Sigmoid colon (tissue), 6 donors: ENCODE measurements at regions not wholly inside any gene's neighbourhood (a gene's known extent, or its start where the extent isn't known, plus 50 kb on each side); places are given as distances from the start of the nearest gene placed in this dataset.
A peak's percentile ranks its signal among the peaks of the same experiment; 100 is the strongest.

Experiments used
- DNase-seq: peaks from one replicate; pipeline ENCODE4 v3.0.0-alpha.2; 2019
- H3K27ac ChIP-seq, 4 donors: fragments of 200-600 bp; sonication (generic); one replicate each; pipeline ENCODE4 v1.5.1; 2016 to 2019; ENCODE audit warnings: mild to moderate bottlenecking in 1 of 4
- H3K27me3 ChIP-seq, 3 donors: fragments of 200-600 bp; sonication (generic); one replicate each; pipeline ENCODE4 v1.5.1; 2019; ENCODE audit warnings: mild to moderate bottlenecking in 1 of 3
- H3K36me3 ChIP-seq, 4 donors: fragments of 200-600 bp; sonication (generic); one replicate each; pipeline ENCODE4 v1.5.1; 2016 to 2019
- H3K4me1 ChIP-seq, 4 donors: fragments of 200-600 bp; sonication (generic); one replicate each; pipeline ENCODE4 v1.5.1; 2017 to 2019
- H3K4me3 ChIP-seq, 4 donors: fragments of 200-600 bp; sonication (generic); one replicate each; pipeline ENCODE4 v1.5.1; 2017 to 2019; ENCODE audit warnings: mild to moderate bottlenecking in 2 of 4, moderate library complexity in 1 of 4
- H3K9me3 ChIP-seq, 4 donors: fragments of 200-600 bp in 3 of 4; sonication (generic) in 3 of 4; one replicate each; pipeline versions ENCODE4 v1.5.1 to v1.6.1; 2013 to 2019
- EP300 ChIP-seq, 4 donors: sonication (generic); formaldehyde crosslinking; IDR thresholded peaks; one replicate each; pipeline ENCODE4 v1.6.1; 2017; ENCODE audit warnings: antibody characterized with exemption in 4 of 4
- POLR2A ChIP-seq, 2 donors: fragments of 450-650 bp; IDR thresholded peaks; one replicate each; pipeline ENCODE4 v1.6.1; 2016; ENCODE audit warnings: antibody characterized with exemption in 2 of 2, mild to moderate bottlenecking in 2 of 2, moderate library complexity in 2 of 2
- POLR2AphosphoS5 ChIP-seq, 4 donors: sonication (generic); formaldehyde crosslinking; IDR thresholded peaks; one replicate each; pipeline ENCODE4 v1.6.1; 2017; ENCODE audit warnings: antibody characterized with exemption in 4 of 4
- WGBS, 2 donors: extraction: QIAGEN DNeasy Blood & Tissue Kit; methylation state at CpG; one replicate each; pipeline ENCODE4 v1.1.7; 2013; 5-methylcytosine and 5-hydroxymethylcytosine counted together
- intact Hi-C: fragments of 100-400 bp; cut with DNase I; formaldehyde crosslinking; loops from one replicate; pipeline ENCODE4 v1.15.1; 2023
- TF ChIP-seq, protein P1 (sequence below), 4 experiments: fragments of 450-650 bp in 3 of 4; fragments of 200-600 bp in 1 of 4; IDR thresholded peaks; one replicate each; pipeline ENCODE4 v1.5.1; 2016 to 2019; ENCODE audit warnings: antibody characterized with exemption in 4 of 4, mild to moderate bottlenecking in 3 of 4, moderate library complexity in 2 of 4
- donor health status: healthy with polysubstance abuse.
- donor health status: healthy.

DNA sequence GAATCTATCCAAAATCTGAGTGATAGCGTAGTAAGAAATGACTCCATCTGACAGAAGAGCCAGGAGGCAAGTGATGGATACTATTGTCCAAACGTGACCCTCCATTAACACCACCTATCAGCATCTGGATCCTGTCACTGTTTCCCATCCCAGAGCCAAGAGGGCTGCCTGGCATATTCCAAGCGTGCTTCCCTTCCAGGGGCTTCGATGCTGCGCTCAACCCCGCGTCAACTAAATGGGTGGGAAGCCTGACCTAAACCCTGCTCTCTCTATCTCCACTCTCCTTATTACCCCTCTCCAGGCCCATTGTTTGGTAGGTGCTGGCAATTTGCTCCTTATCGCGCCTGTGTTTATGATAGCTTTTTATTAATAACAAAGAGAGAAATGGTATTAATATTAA lies 83.2 kb downstream of the NR2F2 start:
- 9 to 19% methylated on average over 9 of the region's 9 CpGs for WGBS, 2 donors
- Histone ChIP-seq H3K36me3 (no peaks in the 10 kb centered on the region), H3K9me3 (no peaks in the 10 kb centered on the region), H3K4me1 (peaks cover 0 to 36% (median 35%) of the 10 kb centered on the region in 4 donors), H3K27ac (no peak overlapping the region), H3K4me3 (no peak overlapping the region), H3K27me3 (peaks cover 67 to 100% (median 98%) of the 10 kb centered on the region in 3 donors)
- intact Hi-C loops: no loop called here
- no peak for TF ChIP-seq POLR2A (IDR thresholded peaks at IDR 0.05)
- TF ChIP-seq POLR2AphosphoS5 (IDR thresholded peaks at IDR 0.05): no peak
- TF ChIP-seq, protein P1, sequence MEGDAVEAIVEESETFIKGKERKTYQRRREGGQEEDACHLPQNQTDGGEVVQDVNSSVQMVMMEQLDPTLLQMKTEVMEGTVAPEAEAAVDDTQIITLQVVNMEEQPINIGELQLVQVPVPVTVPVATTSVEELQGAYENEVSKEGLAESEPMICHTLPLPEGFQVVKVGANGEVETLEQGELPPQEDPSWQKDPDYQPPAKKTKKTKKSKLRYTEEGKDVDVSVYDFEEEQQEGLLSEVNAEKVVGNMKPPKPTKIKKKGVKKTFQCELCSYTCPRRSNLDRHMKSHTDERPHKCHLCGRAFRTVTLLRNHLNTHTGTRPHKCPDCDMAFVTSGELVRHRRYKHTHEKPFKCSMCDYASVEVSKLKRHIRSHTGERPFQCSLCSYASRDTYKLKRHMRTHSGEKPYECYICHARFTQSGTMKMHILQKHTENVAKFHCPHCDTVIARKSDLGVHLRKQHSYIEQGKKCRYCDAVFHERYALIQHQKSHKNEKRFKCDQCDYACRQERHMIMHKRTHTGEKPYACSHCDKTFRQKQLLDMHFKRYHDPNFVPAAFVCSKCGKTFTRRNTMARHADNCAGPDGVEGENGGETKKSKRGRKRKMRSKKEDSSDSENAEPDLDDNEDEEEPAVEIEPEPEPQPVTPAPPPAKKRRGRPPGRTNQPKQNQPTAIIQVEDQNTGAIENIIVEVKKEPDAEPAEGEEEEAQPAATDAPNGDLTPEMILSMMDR (IDR thresholded peaks at IDR 0.05): no peak
- no peak for TF ChIP-seq EP300 (IDR thresholded peaks at IDR 0.05)
- DNase-seq: no peak

DNA sequence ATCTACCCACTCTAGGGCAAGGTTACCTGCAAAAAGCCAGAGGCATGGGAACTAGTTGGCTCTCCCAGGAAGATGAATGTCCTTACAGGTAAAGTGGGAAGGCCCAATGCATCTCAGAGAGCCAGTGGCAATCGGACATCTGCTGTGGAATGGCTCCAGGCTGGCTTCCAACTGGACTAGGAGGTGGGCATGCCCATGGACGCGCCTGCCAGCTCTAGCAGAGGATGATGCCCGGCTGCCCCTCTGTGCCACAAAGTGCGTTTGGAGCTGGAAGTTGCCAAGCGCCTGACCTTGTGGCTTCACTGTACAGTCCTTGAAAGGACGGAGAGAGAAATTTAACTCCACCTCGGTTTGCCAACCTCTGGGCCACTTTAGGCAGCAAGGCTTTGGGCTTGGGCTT lies 84.4 kb downstream of the NR2F2 start:
- WGBS, 2 donors: 26 to 37% methylated on average over 8 of the region's 8 CpGs
- no peak for DNase-seq
- H3K36me3 ChIP-seq: no peaks in the 10 kb centered on the region
- no peaks in the 10 kb centered on the region for H3K9me3 ChIP-seq
- H3K27ac ChIP-seq: no peak overlapping the region
- peaks cover 55 to 100% (median 96%) of the 10 kb centered on the region in 3 donors for H3K27me3 ChIP-seq
- intact Hi-C loops: loop anchor here (5.0 kb wide), 1 partner anchor 58 kb away; no protein-coding TSS in a partner anchor
- no peak overlapping the region for H3K4me3 ChIP-seq
- TF ChIP-seq EP300 (IDR thresholded peaks at IDR 0.05): no peak
- no peak for TF ChIP-seq POLR2A (IDR thresholded peaks at IDR 0.05)
- TF ChIP-seq, protein P1 (IDR thresholded peaks at IDR 0.05): no peak
- no peak for TF ChIP-seq POLR2AphosphoS5 (IDR thresholded peaks at IDR 0.05)
- peaks cover 0 to 24% (median 22%) of the 10 kb centered on the region in 4 donors for H3K4me1 ChIP-seq

DNA sequence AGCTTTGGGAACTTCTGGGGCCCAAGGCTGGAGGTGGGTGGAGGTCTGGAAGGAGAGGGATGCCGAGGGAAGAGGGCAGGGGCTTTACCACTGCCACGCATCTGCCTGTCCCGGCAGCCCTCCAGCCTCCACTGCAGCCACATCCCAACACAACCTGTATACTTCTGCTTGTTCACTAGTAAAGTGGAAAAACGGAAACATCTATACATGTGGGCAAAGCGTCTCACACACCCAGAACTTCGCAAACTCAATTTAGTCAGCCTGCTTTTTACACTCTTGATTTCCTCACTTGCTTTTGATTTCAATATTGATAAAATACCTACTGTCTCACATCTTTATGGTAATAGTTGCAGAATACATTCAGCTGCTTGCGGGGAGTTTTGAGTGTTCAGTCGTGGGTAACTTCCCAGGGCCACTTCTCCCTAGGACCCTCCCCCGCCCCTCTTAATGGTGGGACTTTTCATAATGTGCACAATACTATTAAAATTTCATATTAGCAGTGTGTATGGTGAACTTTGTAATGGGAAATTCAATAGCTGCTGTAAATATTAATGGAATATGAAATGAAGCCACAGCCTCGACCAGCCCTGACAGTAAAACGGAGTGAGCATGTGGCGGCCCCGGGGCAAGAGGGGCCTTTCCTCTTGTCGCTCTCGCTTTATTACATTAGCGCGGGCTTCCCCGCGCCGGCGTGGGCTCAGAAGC lies 85.2 kb downstream of the NR2F2 start:
- H3K36me3 ChIP-seq: no peaks in the 10 kb centered on the region
- DNase-seq: no peak
- 13 to 24% methylated on average over 21 of the region's 21 CpGs for WGBS, 2 donors
- no peaks in the 10 kb centered on the region for H3K9me3 ChIP-seq
- no peak overlapping the region for H3K4me3 ChIP-seq
- intact Hi-C loops: loop anchor here (5.0 kb wide), 1 partner anchor 58 kb away; no protein-coding TSS in a partner anchor
- H3K27me3 ChIP-seq: peaks cover 47 to 100% (median 96%) of the 10 kb centered on the region in 3 donors
- TF ChIP-seq EP300 (IDR thresholded peaks at IDR 0.05): no peak
- TF ChIP-seq, protein P1 (IDR thresholded peaks at IDR 0.05): no peak
- TF ChIP-seq POLR2AphosphoS5 (IDR thresholded peaks at IDR 0.05): no peak
- no peak for TF ChIP-seq POLR2A (IDR thresholded peaks at IDR 0.05)
- no peak overlapping the region for H3K27ac ChIP-seq
- peaks cover 0 to 20% (median 18%) of the 10 kb centered on the region in 4 donors for H3K4me1 ChIP-seq

DNA sequence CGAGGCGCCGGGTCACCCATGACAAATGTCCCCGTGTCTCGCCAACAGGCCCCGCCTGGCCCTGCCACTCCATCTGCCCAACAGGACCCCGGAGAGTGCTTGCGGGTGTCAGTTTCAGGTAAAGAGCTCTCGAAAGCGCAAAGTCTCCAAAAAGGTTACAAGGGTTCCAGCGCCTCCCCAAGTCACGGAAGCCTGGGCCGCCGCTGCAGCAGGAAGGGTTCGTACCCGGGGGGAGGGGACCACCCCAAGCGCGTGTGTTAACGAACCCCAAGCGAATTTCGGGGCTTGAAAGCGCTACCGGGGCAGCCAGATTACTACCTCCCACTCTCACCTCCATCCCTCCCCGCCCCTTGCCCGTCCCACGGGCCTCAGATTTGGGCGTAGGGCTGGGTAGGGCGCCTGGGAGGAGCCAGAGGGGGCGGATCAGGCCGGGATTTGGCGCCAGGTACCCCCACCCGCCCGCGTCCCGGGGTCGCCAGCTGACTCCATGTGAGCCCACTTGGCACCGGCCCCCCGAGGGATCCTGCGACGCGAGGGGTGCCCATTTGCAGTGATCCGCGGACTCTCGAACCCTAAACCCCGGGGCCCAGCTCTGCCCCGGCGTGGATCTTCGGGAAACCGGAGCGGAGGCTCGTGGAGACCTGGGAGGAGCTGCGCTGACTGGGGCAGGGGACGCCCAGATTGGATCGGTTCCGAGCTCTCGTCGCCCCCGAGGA lies 85.9 kb downstream of the NR2F2 start:
- Histone ChIP-seq H3K27me3 (peaks cover 44 to 100% (median 93%) of the 10 kb centered on the region in 3 donors), H3K4me1 (peaks cover 0 to 20% (median 18%) of the 10 kb centered on the region in 4 donors)
- intact Hi-C loops: loop anchor here (5.0 kb wide), 1 partner anchor 59 kb away; no protein-coding TSS in a partner anchor

More for the DNA sequence above, 85.9 kb downstream of the NR2F2 start:
- 6 to 9% methylated on average over 58 of the region's 58 CpGs for WGBS, 2 donors
- H3K36me3 ChIP-seq: no peaks in the 10 kb centered on the region
- DNase-seq: no peak
- TF ChIP-seq, protein P1 (IDR thresholded peaks at IDR 0.05): no peak
- TF ChIP-seq EP300 (IDR thresholded peaks at IDR 0.05) (no peak), POLR2AphosphoS5 (IDR thresholded peaks at IDR 0.05) (no peak), POLR2A (IDR thresholded peaks at IDR 0.05) (no peak)
- H3K9me3 ChIP-seq: no peaks in the 10 kb centered on the region
- no peak overlapping the region for H3K27ac ChIP-seq
- peak overlapping the region in 2 of 4 donors; percentile 13 to 30 for H3K4me3 ChIP-seq
